ENCODE measurements at regions not wholly inside any gene's neighbourhood (a gene's known extent, or its start where the extent isn't known, plus 50 kb on each side); places are given as distances from the start of the nearest gene placed in this dataset.
"Not testable (repeated sequence)": the region's sequence is repeated elsewhere in the genome, so short reads cannot be mapped to it uniquely, and the experiment has no call there.

- H3K4me3 ChIP-seq (ENCODE audit: low read depth, low read length): no peak overlapping the region
- TF ChIP-seq CTCF (IDR thresholded peaks at IDR 0.05; ENCODE audit: low read depth, low read length) (no peak), POLR2A (IDR thresholded peaks at IDR 0.05; ENCODE audit: extremely low read depth, insufficient read length) (no peak), MAX (IDR thresholded peaks at IDR 0.05; ENCODE audit: low read depth, low read length) (no peak), MYC (IDR thresholded peaks at IDR 0.05; ENCODE audit: low read depth, low read length) (no peak)
- DNase-seq (ENCODE audit: low read depth): no peak
These were observed 174.7 kb downstream of the CD47 start for GRCh38 chr3:107916171-107916570.

- DNase-seq (ENCODE audit: low read depth): no peak
- TF ChIP-seq POLR2A (IDR thresholded peaks at IDR 0.05; ENCODE audit: extremely low read depth, insufficient read length) (no peak), MAX (IDR thresholded peaks at IDR 0.05; ENCODE audit: low read depth, low read length) (no peak), CTCF (IDR thresholded peaks at IDR 0.05; ENCODE audit: low read depth, low read length) (no peak), MYC (IDR thresholded peaks at IDR 0.05; ENCODE audit: low read depth, low read length) (no peak)
- H3K4me3 ChIP-seq (ENCODE audit: low read depth, low read length): no peak overlapping the region
These were observed 175.1 kb downstream of the CD47 start for GRCh38 chr3:107915706-107916105.

- TF ChIP-seq MAX (IDR thresholded peaks at IDR 0.05; ENCODE audit: low read depth, low read length) (no peak), POLR2A (IDR thresholded peaks at IDR 0.05; ENCODE audit: extremely low read depth, insufficient read length) (no peak), MYC (IDR thresholded peaks at IDR 0.05; ENCODE audit: low read depth, low read length) (no peak)
- DNase-seq (ENCODE audit: low read depth): peak; percentile 51
- H3K4me3 ChIP-seq (ENCODE audit: low read depth, low read length): no peak overlapping the region
These were observed 177.1 kb downstream of the CD47 start for GRCh38 chr3:107913701-107914100.

GRCh38 chr3:107911337-107912000 lies 179.4 kb downstream of the CD47 start:
- TF ChIP-seq POLR2A (IDR thresholded peaks at IDR 0.05; ENCODE audit: extremely low read depth, insufficient read length): no peak
- no peak for TF ChIP-seq MAX (IDR thresholded peaks at IDR 0.05; ENCODE audit: low read depth, low read length)
- no peak for TF ChIP-seq CTCF (IDR thresholded peaks at IDR 0.05; ENCODE audit: low read depth, low read length)
- TF ChIP-seq MYC (IDR thresholded peaks at IDR 0.05; ENCODE audit: low read depth, low read length): no peak
- DNase-seq (ENCODE audit: low read depth): no peak
- no peak overlapping the region for H3K4me3 ChIP-seq (ENCODE audit: low read depth, low read length)

- DNase-seq (ENCODE audit: low read depth): no peak
- no peak for TF ChIP-seq POLR2A (IDR thresholded peaks at IDR 0.05; ENCODE audit: extremely low read depth, insufficient read length)
- TF ChIP-seq MAX (IDR thresholded peaks at IDR 0.05; ENCODE audit: low read depth, low read length): no peak
- TF ChIP-seq CTCF (IDR thresholded peaks at IDR 0.05; ENCODE audit: low read depth, low read length): no peak
- no peak for TF ChIP-seq MYC (IDR thresholded peaks at IDR 0.05; ENCODE audit: low read depth, low read length)
- no peak overlapping the region for H3K4me3 ChIP-seq (ENCODE audit: low read depth, low read length)
These were observed 180.0 kb downstream of the CD47 start for GRCh38 chr3:107910713-107911259.

- not testable (repeated sequence) for H3K4me3 ChIP-seq (ENCODE audit: low read depth, low read length); DNase-seq (ENCODE audit: low read depth)
These were observed 181.2 kb downstream of the CD47 start for GRCh38 chr3:107909583-107909982.
